K562 (cell line): ENCODE measurements at regions not wholly inside any gene's neighbourhood (a gene's known extent, or its start where the extent isn't known, plus 50 kb on each side); places are given as distances from the start of the nearest gene placed in this dataset.

Experiments
- AFF1 ChIP-seq, 2 experiments: fragments of 450-650 bp; IDR thresholded peaks; 2 replicates each; pipeline ENCODE4 v1.6.1; 2018; ENCODE audit warnings: mild to moderate bottlenecking in 2 of 2, low read depth in 1 of 2; ENCODE audit not compliant: partially characterized antibody in 2 of 2
- FOS ChIP-seq: IDR thresholded peaks from 3 replicates; pipeline ENCODE4 v1.6.1; 2011; ENCODE audit not compliant: insufficient read length; ENCODE audit errors: extremely low read depth
- GTF2E2 ChIP-seq: fragments of 200-800 bp; sonication (Bioruptor generic); IDR thresholded peaks from 2 replicates; pipeline ENCODE4 v1.6.1; 2016; ENCODE audit warnings: missing genetic modification characterization, missing compliant biosample characterization
- JUN ChIP-seq, 2 experiments: sonication (generic) in 1 of 2; formaldehyde crosslinking in 1 of 2; IDR thresholded peaks; 2 replicates each; pipeline versions ENCODE4 v1.6.1 to v1.8.0; 2012 to 2022; ENCODE audit warnings: borderline replicate concordance in 2 of 2, mild to moderate bottlenecking in 2 of 2, improper control_type of control experiment in 1 of 2, low read depth in 1 of 2, low read length in 1 of 2, missing genetic modification reagents in 1 of 2
- JUND ChIP-seq, 2 experiments: IDR thresholded peaks; 2 replicates in 1 of 2; 3 replicates in 1 of 2; pipeline ENCODE4 v1.6.1; 2011; ENCODE audit warnings: borderline replicate concordance in 2 of 2, low read depth in 2 of 2, low read length in 2 of 2, improper control_type of control experiment in 1 of 2, missing biosample characterization in 1 of 2, missing genetic modification characterization in 1 of 2, missing genetic modification reagents in 1 of 2
- MCM2 ChIP-seq: fragments of 450-650 bp; IDR thresholded peaks from 2 replicates; pipeline ENCODE4 v1.6.1; 2017; ENCODE audit warnings: low read depth, mild to moderate bottlenecking
- PBX2 ChIP-seq, 2 experiments: IDR thresholded peaks in 1 of 2; conservative IDR thresholded peaks in 1 of 2; 2 replicates each; pipeline ENCODE4 v1.6.1; 2016; ENCODE audit warnings: low read depth in 2 of 2, mild to moderate bottlenecking in 1 of 2, missing compliant biosample characterization in 1 of 2, missing genetic modification characterization in 1 of 2, moderate library complexity in 1 of 2
- RB1 ChIP-seq: fragments of 450-650 bp; IDR thresholded peaks from 2 replicates; pipeline ENCODE4 v1.6.1; 2017; ENCODE audit warnings: low read depth, mild to moderate bottlenecking
- SAFB ChIP-seq: fragments of 200-400 bp; formaldehyde crosslinking; IDR thresholded peaks from 2 replicates; pipeline ENCODE4 v1.6.1; 2017; ENCODE audit warnings: low read depth, low read length, borderline replicate concordance
- XRCC5 ChIP-seq: fragments of 200-400 bp; formaldehyde crosslinking; IDR thresholded peaks from 2 replicates; pipeline ENCODE4 v1.6.1; 2017; ENCODE audit warnings: low read depth, mild to moderate bottlenecking, low read length
- ZBTB17 ChIP-seq: fragments of 450-650 bp; formaldehyde crosslinking; IDR thresholded peaks from 2 replicates; pipeline ENCODE4 v1.4.0; 2020; ENCODE audit warnings: mild to moderate bottlenecking
- ZNF124 ChIP-seq: sonication (generic); formaldehyde crosslinking; IDR thresholded peaks from 2 replicates; pipeline ENCODE4 v1.8.1; 2022; ENCODE audit warnings: missing genetic modification reagents
- ZNF224 ChIP-seq: sonication (generic); formaldehyde crosslinking; IDR thresholded peaks from 2 replicates; pipeline ENCODE4 v1.8.0; 2022; ENCODE audit warnings: mild to moderate bottlenecking, missing genetic modification reagents

DNA sequence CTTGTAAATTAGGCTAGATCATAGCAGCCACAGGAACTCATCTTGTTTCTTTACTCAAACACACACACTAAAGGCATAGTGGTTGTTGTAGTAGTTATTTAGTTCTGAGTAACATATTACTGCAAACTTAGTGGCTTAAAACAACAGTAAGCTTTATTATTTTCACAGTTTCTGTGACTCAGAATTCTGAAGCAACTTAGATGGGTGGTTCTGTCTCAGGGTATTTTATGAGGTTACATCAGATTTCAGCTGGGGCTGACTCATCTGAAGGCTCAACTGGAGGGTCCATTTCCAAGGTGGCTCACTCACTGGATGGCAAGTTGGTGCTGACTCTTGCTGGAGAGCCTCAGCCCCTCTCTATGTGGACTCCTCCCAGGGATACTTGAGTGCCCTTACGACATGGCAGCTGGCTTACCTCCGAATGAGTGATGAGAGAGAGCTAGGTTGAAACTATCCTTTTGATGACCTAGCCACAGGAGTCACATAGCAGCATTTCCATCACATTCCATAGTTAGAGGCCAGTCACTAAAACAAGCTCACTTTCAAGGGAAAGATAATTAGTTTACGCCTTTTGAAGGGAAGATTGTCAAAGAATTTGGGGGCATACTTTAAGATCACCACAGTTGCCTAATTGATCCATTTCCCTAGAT is 101.0 kb upstream of the PRNP start (continued):
- TF ChIP-seq PBX2 (CRISPR knock-in tag; IDR thresholded peaks at IDR 0.05; ENCODE audit: low read depth) (no peak), PBX2 (tag; conservative IDR thresholded peaks at IDR 0.05; ENCODE audit: low read depth) (no peak), ZBTB17 (CRISPR knock-in tag) (no peak), MCM2 (no peak), SAFB (no peak), ZNF224 (CRISPR knock-in tag) (no peak), JUN (IDR thresholded peaks at IDR 0.05; ENCODE audit: borderline replicate concordance, low read depth, low read length) (peak; percentile 62; the same call in 1 of the 2 replicates), JUN (CRISPR knock-in tag; IDR thresholded peaks at IDR 0.05; ENCODE audit: borderline replicate concordance) (no peak), ZNF124 (CRISPR knock-in tag) (no peak), AFF1 (IDR thresholded peaks at IDR 0.05; ENCODE audit: low read depth in 1 of 2, partially characterized antibody in 2 of 2) (no peak), GTF2E2 (tag) (peak; percentile 17; the same call in 1 of the 2 replicates), JUND (IDR thresholded peaks at IDR 0.05; ENCODE audit: borderline replicate concordance, low read depth, low read length) (peak; percentile 89), JUND (tag; IDR thresholded peaks at IDR 0.05; ENCODE audit: borderline replicate concordance, low read depth, low read length) (peak; percentile 45; the same call in 1 of the 3 replicates), FOS (no peak), RB1 (no peak), XRCC5 (no peak)
- TF ChIP-seq, all 486 proteins: peak for 16
